Uterus (tissue), 3 donors: ENCODE measurements at regions not wholly inside any gene's neighbourhood (a gene's known extent, or its start where the extent isn't known, plus 50 kb on each side); places are given as distances from the start of the nearest gene placed in this dataset.

ENCODE experiments used
- DNase-seq, 2 donors: peaks; one replicate each; pipeline ENCODE4 v3.0.0-alpha.2; 2019 to 2020
- H3K27ac ChIP-seq, 2 donors: fragments of 200-600 bp; sonication (generic); 1 replicate in 1 of 2; 2 replicates in 1 of 2; pipeline ENCODE4 v1.5.1; 2016 to 2018
- H3K27me3 ChIP-seq, 2 donors: fragments of 200-600 bp; sonication (generic); one replicate each; pipeline ENCODE4 v1.5.1; 2018 to 2019; ENCODE audit warnings: control low read depth in 1 of 2
- H3K36me3 ChIP-seq, 2 donors: fragments of 200-600 bp; sonication (generic); one replicate each; pipeline ENCODE4 v1.5.1; 2019; ENCODE audit warnings: control low read depth in 1 of 2
- H3K4me1 ChIP-seq, 2 donors: fragments of 200-600 bp; sonication (generic); one replicate each; pipeline ENCODE4 v1.5.1; 2018 to 2019; ENCODE audit warnings: control low read depth in 1 of 2
- H3K4me3 ChIP-seq, 2 donors: fragments of 200-600 bp; sonication (generic); 1 replicate in 1 of 2; 2 replicates in 1 of 2; pipeline ENCODE4 v1.5.1; 2018 to 2019; ENCODE audit warnings: mild to moderate bottlenecking in 1 of 2
- H3K9me3 ChIP-seq, 2 donors: fragments of 200-600 bp; sonication (generic); one replicate each; pipeline ENCODE4 v1.5.1; 2019; ENCODE audit warnings: control low read depth in 1 of 2
- CTCF ChIP-seq, 4 experiments: fragments of 200-600 bp in 2 of 4; fragments of 450-650 bp in 2 of 4; sonication (generic) in 2 of 4; IDR thresholded peaks; one replicate each; pipeline ENCODE4 v1.5.1; 2016 to 2019; ENCODE audit warnings: antibody characterized with exemption in 4 of 4, mild to moderate bottlenecking in 2 of 4, moderate library complexity in 1 of 4
- POLR2A ChIP-seq, 2 donors: fragments of 450-650 bp; IDR thresholded peaks; one replicate each; pipeline ENCODE4 v1.6.1; 2016; ENCODE audit warnings: antibody characterized with exemption in 2 of 2, mild to moderate bottlenecking in 1 of 2, moderate library complexity in 1 of 2
- intact Hi-C: fragments of 100-400 bp; cut with DNase I; formaldehyde crosslinking; loops from one replicate; pipeline ENCODE4 v1.15.1; 2023; ENCODE audit warnings: low total_unique reads
- donor health status: DM: yes; HTN: yes; CAD: no.

- no peaks in the 10 kb centered on the region for H3K4me1 ChIP-seq
- no peak overlapping the region for H3K27ac ChIP-seq
- intact Hi-C loops: no loop called here
- TF ChIP-seq CTCF (IDR thresholded peaks at IDR 0.05): no peak
- no peaks in the 10 kb centered on the region for H3K27me3 ChIP-seq
- H3K4me3 ChIP-seq: no peak overlapping the region
- H3K9me3 ChIP-seq: no peaks in the 10 kb centered on the region
- H3K36me3 ChIP-seq: no peaks in the 10 kb centered on the region
- DNase-seq: no peak
Observed at GRCh38 chr15:91528801-91529200, 324.7 kb upstream of the SLCO3A1 start.

- Histone ChIP-seq H3K27ac (no peak overlapping the region), H3K9me3 (no peaks in the 10 kb centered on the region), H3K36me3 (no peaks in the 10 kb centered on the region), H3K4me1 (no peaks in the 10 kb centered on the region), H3K27me3 (no peaks in the 10 kb centered on the region), H3K4me3 (no peak overlapping the region)
- no peak for TF ChIP-seq POLR2A (IDR thresholded peaks at IDR 0.05)
- TF ChIP-seq CTCF (IDR thresholded peaks at IDR 0.05): no peak
- intact Hi-C loops: no loop called here
- no peak for DNase-seq
Observed at GRCh38 chr15:91529534-91529933, 324.0 kb upstream of the SLCO3A1 start.

- Histone ChIP-seq H3K27ac (no peak overlapping the region), H3K27me3 (no peaks in the 10 kb centered on the region), H3K36me3 (no peaks in the 10 kb centered on the region), H3K4me3 (no peak overlapping the region), H3K4me1 (no peaks in the 10 kb centered on the region), H3K9me3 (no peaks in the 10 kb centered on the region)
- intact Hi-C loops: no loop called here
- DNase-seq: no peak
- TF ChIP-seq POLR2A (IDR thresholded peaks at IDR 0.05) (no peak), CTCF (IDR thresholded peaks at IDR 0.05) (no peak)
Observed at GRCh38 chr15:91530279-91530678, 323.2 kb upstream of the SLCO3A1 start.

- intact Hi-C loops: no loop called here
- Histone ChIP-seq H3K27ac (no peak overlapping the region), H3K9me3 (no peaks in the 10 kb centered on the region), H3K4me1 (no peaks in the 10 kb centered on the region), H3K27me3 (no peaks in the 10 kb centered on the region), H3K4me3 (no peak overlapping the region), H3K36me3 (no peaks in the 10 kb centered on the region)
- TF ChIP-seq CTCF (IDR thresholded peaks at IDR 0.05): no peak
- TF ChIP-seq POLR2A (IDR thresholded peaks at IDR 0.05): no peak
- DNase-seq: no peak
Observed at GRCh38 chr15:91530956-91531582, 322.4 kb upstream of the SLCO3A1 start.

GRCh38 chr15:91534235-91534634, 319.3 kb upstream of the SLCO3A1 start:
- H3K9me3 ChIP-seq: no peaks in the 10 kb centered on the region
- H3K36me3 ChIP-seq: no peaks in the 10 kb centered on the region
- no peaks in the 10 kb centered on the region for H3K27me3 ChIP-seq
- DNase-seq: no peak
- H3K27ac ChIP-seq: no peak overlapping the region
- no peaks in the 10 kb centered on the region for H3K4me1 ChIP-seq
- TF ChIP-seq POLR2A (IDR thresholded peaks at IDR 0.05) (no peak), CTCF (IDR thresholded peaks at IDR 0.05) (no peak)
- intact Hi-C loops: no loop called here
- no peak overlapping the region for H3K4me3 ChIP-seq
